ENCODE measurements at regions not wholly inside any gene's neighbourhood (a gene's known extent, or its start where the extent isn't known, plus 50 kb on each side); places are given as distances from the start of the nearest gene placed in this dataset.

GRCh38 chr16:6625606-6626005 is 707.0 kb upstream of the RBFOX1 start:
- no peaks in the 10 kb centered on the region for H3K27me3 ChIP-seq
- DNase-seq (ENCODE audit: extremely low spot score in 2 of 2): no peak
- no peaks in the 10 kb centered on the region for H3K4me1 ChIP-seq
- no peaks in the 10 kb centered on the region for H3K36me3 ChIP-seq
- TF ChIP-seq POLR2AphosphoS5 (IDR thresholded peaks at IDR 0.05; ENCODE audit: insufficient read depth in 1 of 2, low read depth in 1 of 2) (no peak), POLR2A (IDR thresholded peaks at IDR 0.05) (no peak), CTCF (IDR thresholded peaks at IDR 0.05) (no peak)
- H3K27ac ChIP-seq: no peak overlapping the region
- no peaks in the 10 kb centered on the region for H3K9me3 ChIP-seq
- H3K4me3 ChIP-seq: no peak overlapping the region
- intact Hi-C loops (cut with DNase I): no loop called here

GRCh38 chr16:6618874-6619273 is 713.8 kb upstream of the RBFOX1 start:
- no peaks in the 10 kb centered on the region for H3K27me3 ChIP-seq
- DNase-seq (ENCODE audit: extremely low spot score in 2 of 2): no peak
- no peak overlapping the region for H3K27ac ChIP-seq
- H3K4me1 ChIP-seq: no peaks in the 10 kb centered on the region
- no peak overlapping the region for H3K4me3 ChIP-seq
- H3K9me3 ChIP-seq: no peaks in the 10 kb centered on the region
- intact Hi-C loops (cut with DNase I): no loop called here
- TF ChIP-seq POLR2AphosphoS5 (IDR thresholded peaks at IDR 0.05; ENCODE audit: insufficient read depth in 1 of 2, low read depth in 1 of 2) (no peak), POLR2A (IDR thresholded peaks at IDR 0.05) (no peak), CTCF (IDR thresholded peaks at IDR 0.05) (no peak)
- H3K36me3 ChIP-seq: no peaks in the 10 kb centered on the region

GRCh38 chr16:6616746-6617145 is 715.9 kb upstream of the RBFOX1 start:
- Histone ChIP-seq H3K4me3 (no peak overlapping the region), H3K27me3 (no peaks in the 10 kb centered on the region), H3K4me1 (no peaks in the 10 kb centered on the region), H3K36me3 (no peaks in the 10 kb centered on the region), H3K27ac (no peak overlapping the region), H3K9me3 (no peaks in the 10 kb centered on the region)
- TF ChIP-seq CTCF (IDR thresholded peaks at IDR 0.05) (no peak), POLR2AphosphoS5 (IDR thresholded peaks at IDR 0.05; ENCODE audit: insufficient read depth in 1 of 2, low read depth in 1 of 2) (no peak), POLR2A (IDR thresholded peaks at IDR 0.05) (no peak)
- no peak for DNase-seq (ENCODE audit: extremely low spot score in 2 of 2)
- intact Hi-C loops (cut with DNase I): no loop called here

- no peak overlapping the region for H3K4me3 ChIP-seq
- no peak for DNase-seq (ENCODE audit: extremely low spot score in 2 of 2)
- H3K27me3 ChIP-seq: no peaks in the 10 kb centered on the region
- no peak overlapping the region for H3K27ac ChIP-seq
- H3K4me1 ChIP-seq: no peaks in the 10 kb centered on the region
- no peaks in the 10 kb centered on the region for H3K36me3 ChIP-seq
- TF ChIP-seq POLR2AphosphoS5 (IDR thresholded peaks at IDR 0.05; ENCODE audit: insufficient read depth in 1 of 2, low read depth in 1 of 2) (no peak), POLR2A (IDR thresholded peaks at IDR 0.05) (no peak), CTCF (IDR thresholded peaks at IDR 0.05) (no peak)
- H3K9me3 ChIP-seq: no peaks in the 10 kb centered on the region
- intact Hi-C loops (cut with DNase I): no loop called here
Measured at GRCh38 chr16:6615636-6616035, 717.0 kb upstream of the RBFOX1 start.

- Histone ChIP-seq H3K4me1 (no peaks in the 10 kb centered on the region), H3K27me3 (no peaks in the 10 kb centered on the region), H3K4me3 (no peak overlapping the region), H3K27ac (no peak overlapping the region), H3K9me3 (no peaks in the 10 kb centered on the region), H3K36me3 (no peaks in the 10 kb centered on the region)
- intact Hi-C loops (cut with DNase I): no loop called here
- DNase-seq (ENCODE audit: extremely low spot score in 2 of 2): no peak
- no peak for TF ChIP-seq CTCF (IDR thresholded peaks at IDR 0.05)
- no peak for TF ChIP-seq POLR2AphosphoS5 (IDR thresholded peaks at IDR 0.05; ENCODE audit: insufficient read depth in 1 of 2, low read depth in 1 of 2)
- no peak for TF ChIP-seq POLR2A (IDR thresholded peaks at IDR 0.05)
Measured at GRCh38 chr16:6611535-6611934, 721.1 kb upstream of the RBFOX1 start.

All from vagina (tissue), 2 donors.